Ovary (tissue), 3 donors: ENCODE measurements at regions not wholly inside any gene's neighbourhood (a gene's known extent, or its start where the extent isn't known, plus 50 kb on each side); places are given as distances from the start of the nearest gene placed in this dataset.

Experiments used
- POLR2A ChIP-seq: fragments of 450-650 bp; IDR thresholded peaks from one replicate; pipeline ENCODE4 v1.6.1; 2017; ENCODE audit warnings: antibody characterized with exemption, mild to moderate bottlenecking, moderate library complexity
- TF ChIP-seq, protein P1 (sequence below), 3 donors: fragments of 450-650 bp in 2 of 3; fragments of 200-600 bp in 1 of 3; IDR thresholded peaks; one replicate each; pipeline versions ENCODE4 v1.5.1 to v1.8.0; 2016 to 2022; ENCODE audit warnings: antibody characterized with exemption in 3 of 3, mild to moderate bottlenecking in 1 of 3
- donor health status: DM: no; HTN: no; CAD: no.

DNA sequence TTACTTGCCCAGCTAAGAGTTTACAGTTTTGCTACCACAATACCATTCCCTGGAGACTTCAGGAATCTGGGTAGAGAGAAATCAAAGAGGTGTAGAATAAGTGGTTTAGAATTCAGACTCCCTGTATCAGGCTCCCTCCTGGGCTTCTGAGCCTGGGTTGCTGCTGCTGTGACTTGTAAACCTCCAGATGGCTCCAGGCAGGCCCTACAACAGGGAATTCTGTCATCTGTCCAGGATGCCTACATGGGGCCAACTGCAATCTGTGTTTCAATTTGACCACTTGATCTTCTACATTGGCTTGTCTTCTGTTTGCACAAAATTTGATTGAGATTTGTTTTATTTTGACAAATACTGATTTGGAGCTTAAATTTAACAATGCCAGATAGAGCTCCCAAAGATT, 183.9 kb downstream of the RAD51AP2 start:
- TF ChIP-seq, protein P1, sequence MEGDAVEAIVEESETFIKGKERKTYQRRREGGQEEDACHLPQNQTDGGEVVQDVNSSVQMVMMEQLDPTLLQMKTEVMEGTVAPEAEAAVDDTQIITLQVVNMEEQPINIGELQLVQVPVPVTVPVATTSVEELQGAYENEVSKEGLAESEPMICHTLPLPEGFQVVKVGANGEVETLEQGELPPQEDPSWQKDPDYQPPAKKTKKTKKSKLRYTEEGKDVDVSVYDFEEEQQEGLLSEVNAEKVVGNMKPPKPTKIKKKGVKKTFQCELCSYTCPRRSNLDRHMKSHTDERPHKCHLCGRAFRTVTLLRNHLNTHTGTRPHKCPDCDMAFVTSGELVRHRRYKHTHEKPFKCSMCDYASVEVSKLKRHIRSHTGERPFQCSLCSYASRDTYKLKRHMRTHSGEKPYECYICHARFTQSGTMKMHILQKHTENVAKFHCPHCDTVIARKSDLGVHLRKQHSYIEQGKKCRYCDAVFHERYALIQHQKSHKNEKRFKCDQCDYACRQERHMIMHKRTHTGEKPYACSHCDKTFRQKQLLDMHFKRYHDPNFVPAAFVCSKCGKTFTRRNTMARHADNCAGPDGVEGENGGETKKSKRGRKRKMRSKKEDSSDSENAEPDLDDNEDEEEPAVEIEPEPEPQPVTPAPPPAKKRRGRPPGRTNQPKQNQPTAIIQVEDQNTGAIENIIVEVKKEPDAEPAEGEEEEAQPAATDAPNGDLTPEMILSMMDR (IDR thresholded peaks at IDR 0.05), result no peak
- TF ChIP-seq POLR2A, result no peak
